ENCODE measurements at regions not wholly inside any gene's neighbourhood (a gene's known extent, or its start where the extent isn't known, plus 50 kb on each side); places are given as distances from the start of the nearest gene placed in this dataset.

DNA sequence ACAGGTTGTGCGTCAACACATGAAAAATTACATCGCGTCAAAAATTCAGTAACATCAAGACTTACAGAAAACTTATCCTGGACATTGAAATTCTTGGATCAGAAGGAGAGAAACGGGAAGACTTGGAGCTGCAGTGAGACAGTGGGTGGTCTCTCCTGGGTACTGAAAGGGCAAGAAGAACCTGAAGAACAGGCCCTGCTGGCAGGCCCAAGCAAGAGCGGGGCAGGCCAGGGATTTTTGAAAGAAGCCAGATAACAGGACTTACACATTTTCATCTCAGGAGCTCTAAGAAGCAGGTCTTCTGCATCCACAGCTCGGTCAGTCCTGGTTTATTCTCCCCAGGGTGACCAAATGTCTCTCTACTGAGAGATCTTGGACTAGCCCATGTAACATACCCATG is 466.5 kb upstream of the SOX5 start:
- CTCF ChIA-PET, result no interaction called here
- no peak for DNase-seq (ENCODE audit: low spot score)
- H3K27ac ChIP-seq, result no peak overlapping the region
- POLR2A ChIA-PET (ENCODE audit: low non-redundant PET), result no interaction called here
- TF ChIP-seq, protein P1, sequence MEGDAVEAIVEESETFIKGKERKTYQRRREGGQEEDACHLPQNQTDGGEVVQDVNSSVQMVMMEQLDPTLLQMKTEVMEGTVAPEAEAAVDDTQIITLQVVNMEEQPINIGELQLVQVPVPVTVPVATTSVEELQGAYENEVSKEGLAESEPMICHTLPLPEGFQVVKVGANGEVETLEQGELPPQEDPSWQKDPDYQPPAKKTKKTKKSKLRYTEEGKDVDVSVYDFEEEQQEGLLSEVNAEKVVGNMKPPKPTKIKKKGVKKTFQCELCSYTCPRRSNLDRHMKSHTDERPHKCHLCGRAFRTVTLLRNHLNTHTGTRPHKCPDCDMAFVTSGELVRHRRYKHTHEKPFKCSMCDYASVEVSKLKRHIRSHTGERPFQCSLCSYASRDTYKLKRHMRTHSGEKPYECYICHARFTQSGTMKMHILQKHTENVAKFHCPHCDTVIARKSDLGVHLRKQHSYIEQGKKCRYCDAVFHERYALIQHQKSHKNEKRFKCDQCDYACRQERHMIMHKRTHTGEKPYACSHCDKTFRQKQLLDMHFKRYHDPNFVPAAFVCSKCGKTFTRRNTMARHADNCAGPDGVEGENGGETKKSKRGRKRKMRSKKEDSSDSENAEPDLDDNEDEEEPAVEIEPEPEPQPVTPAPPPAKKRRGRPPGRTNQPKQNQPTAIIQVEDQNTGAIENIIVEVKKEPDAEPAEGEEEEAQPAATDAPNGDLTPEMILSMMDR (conservative IDR thresholded peaks at IDR 0.05; ENCODE audit: low read depth), result no peak

GRCh38 chr12:24414480-24414879 is 465.0 kb upstream of the SOX5 start:
- no peak overlapping the region for H3K27ac ChIP-seq
- no peak for DNase-seq (ENCODE audit: low spot score)
- TF ChIP-seq, protein P1 (conservative IDR thresholded peaks at IDR 0.05; ENCODE audit: low read depth), result no peak
- ChIA-PET POLR2A (ENCODE audit: low non-redundant PET) (no interaction called here), CTCF (no interaction called here)

- no peak for DNase-seq (ENCODE audit: low spot score)
- H3K27ac ChIP-seq, result no peak overlapping the region
- POLR2A ChIA-PET (ENCODE audit: low non-redundant PET), result no interaction called here
- TF ChIP-seq, protein P1 (conservative IDR thresholded peaks at IDR 0.05; ENCODE audit: low read depth), result no peak
- CTCF ChIA-PET, result no interaction called here
Observed at GRCh38 chr12:24411948-24412347, 462.5 kb upstream of the SOX5 start.

DNA sequence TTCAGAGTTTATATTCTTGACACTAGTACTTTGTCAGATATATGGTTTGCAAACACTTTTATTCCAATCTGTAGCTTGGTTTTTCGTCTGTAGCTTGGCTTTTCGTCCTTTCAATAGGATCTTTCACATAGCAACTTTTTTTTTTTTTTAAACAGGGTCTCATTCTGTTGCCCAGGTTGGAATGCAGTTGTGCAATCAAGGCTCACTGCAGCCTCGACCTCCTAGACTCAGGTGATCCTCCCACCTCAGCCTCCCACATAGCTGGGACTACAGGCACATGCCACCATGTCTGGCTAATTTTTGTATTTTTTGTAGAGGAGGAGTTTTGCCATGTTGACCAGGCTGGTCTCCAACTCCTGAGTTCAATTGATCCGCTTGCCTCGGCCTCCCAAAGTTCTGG is 460.4 kb upstream of the SOX5 start:
- CTCF ChIA-PET, result no interaction called here
- DNase-seq (ENCODE audit: low spot score), result no peak
- POLR2A ChIA-PET (ENCODE audit: low non-redundant PET), result no interaction called here
- TF ChIP-seq, protein P1 (conservative IDR thresholded peaks at IDR 0.05; ENCODE audit: low read depth), result no peak
- no peak overlapping the region for H3K27ac ChIP-seq

DNA sequence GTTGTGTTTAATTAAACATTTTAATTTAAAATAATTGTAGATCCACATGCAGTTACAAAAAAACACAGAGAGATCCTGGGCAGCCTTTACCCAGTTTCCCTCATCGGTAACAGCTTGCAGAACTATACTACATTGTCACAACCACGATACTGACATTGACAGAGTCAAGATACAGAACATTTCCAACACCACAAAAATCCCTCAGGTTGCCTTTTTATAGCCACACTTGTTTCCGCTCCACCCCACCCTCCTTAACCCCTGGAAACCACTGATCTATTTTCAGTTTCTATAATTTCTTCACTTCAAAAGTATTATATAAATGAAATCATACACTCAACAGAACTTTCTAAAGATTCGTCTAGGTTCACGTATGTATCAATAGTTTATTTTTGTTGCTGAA is 458.8 kb upstream of the SOX5 start:
- ChIA-PET CTCF (no interaction called here), POLR2A (ENCODE audit: low non-redundant PET) (no interaction called here)
- TF ChIP-seq, protein P1 (conservative IDR thresholded peaks at IDR 0.05; ENCODE audit: low read depth), result no peak
- DNase-seq (ENCODE audit: low spot score), result no peak
- H3K27ac ChIP-seq, result no peak overlapping the region

GRCh38 chr12:24407884-24408283 is 458.4 kb upstream of the SOX5 start:
- ChIA-PET CTCF (no interaction called here), POLR2A (ENCODE audit: low non-redundant PET) (no interaction called here)
- no peak overlapping the region for H3K27ac ChIP-seq
- DNase-seq (ENCODE audit: low spot score), result no peak
- TF ChIP-seq, protein P1 (conservative IDR thresholded peaks at IDR 0.05; ENCODE audit: low read depth), result no peak
